ENCODE measurements at regions not wholly inside any gene's neighbourhood (a gene's known extent, or its start where the extent isn't known, plus 50 kb on each side); places are given as distances from the start of the nearest gene placed in this dataset.

- no peak for TF ChIP-seq CTCF (conservative IDR thresholded peaks at IDR 0.05)
- H3K4me3 Mint-ChIP-seq, result no peak overlapping the region
- peaks cover 3% of the 10 kb centered on the region for H3K36me3 Mint-ChIP-seq (ENCODE audit: low read depth)
- H3K9me3 Mint-ChIP-seq, result no peaks in the 10 kb centered on the region
- no peaks in the 10 kb centered on the region for H3K4me1 Mint-ChIP-seq
- no peak for DNase-seq (ENCODE audit: low read depth, low spot score)
- H3K27ac Mint-ChIP-seq (ENCODE audit: unreplicated experiment), result no peak overlapping the region
- peaks cover 2% of the 10 kb centered on the region for H3K27me3 Mint-ChIP-seq (ENCODE audit: low read depth)
Measured at GRCh38 chr22:47371263-47372090, 609.0 kb downstream of the TBC1D22A start.

GRCh38 chr22:47370448-47371262 lies 608.2 kb downstream of the TBC1D22A start:
- peaks cover 4% of the 10 kb centered on the region for H3K27me3 Mint-ChIP-seq (ENCODE audit: low read depth)
- DNase-seq (ENCODE audit: low read depth, low spot score), result no peak
- no peak overlapping the region for H3K27ac Mint-ChIP-seq (ENCODE audit: unreplicated experiment)
- TF ChIP-seq CTCF (conservative IDR thresholded peaks at IDR 0.05), result no peak
- no peaks in the 10 kb centered on the region for H3K4me1 Mint-ChIP-seq
- H3K36me3 Mint-ChIP-seq (ENCODE audit: low read depth), result peaks cover 3% of the 10 kb centered on the region
- no peak overlapping the region for H3K4me3 Mint-ChIP-seq
- no peaks in the 10 kb centered on the region for H3K9me3 Mint-ChIP-seq

- TF ChIP-seq CTCF (conservative IDR thresholded peaks at IDR 0.05), result no peak
- H3K36me3 Mint-ChIP-seq (ENCODE audit: low read depth), result peaks cover 3% of the 10 kb centered on the region
- H3K4me3 Mint-ChIP-seq, result no peak overlapping the region
- peaks cover 4% of the 10 kb centered on the region for H3K27me3 Mint-ChIP-seq (ENCODE audit: low read depth)
- no peak overlapping the region for H3K27ac Mint-ChIP-seq (ENCODE audit: unreplicated experiment)
- H3K4me1 Mint-ChIP-seq, result no peaks in the 10 kb centered on the region
- no peaks in the 10 kb centered on the region for H3K9me3 Mint-ChIP-seq
- no peak for DNase-seq (ENCODE audit: low read depth, low spot score)
Measured at GRCh38 chr22:47369431-47370015, 607.1 kb downstream of the TBC1D22A start.

- Mint-ChIP-seq H3K9me3 (peaks cover 4% of the 10 kb centered on the region), H3K36me3 (ENCODE audit: low read depth) (peaks cover 3% of the 10 kb centered on the region), H3K4me1 (no peaks in the 10 kb centered on the region), H3K27ac (ENCODE audit: unreplicated experiment) (no peak overlapping the region), H3K4me3 (no peak overlapping the region), H3K27me3 (ENCODE audit: low read depth) (peaks cover 7% of the 10 kb centered on the region)
- no peak for TF ChIP-seq CTCF (conservative IDR thresholded peaks at IDR 0.05)
- DNase-seq (ENCODE audit: low read depth, low spot score), result no peak
Measured at GRCh38 chr22:47369020-47369419, 606.6 kb downstream of the TBC1D22A start.

GRCh38 chr22:47367993-47368945 lies 605.8 kb downstream of the TBC1D22A start:
- Mint-ChIP-seq H3K4me1 (no peaks in the 10 kb centered on the region), H3K27ac (ENCODE audit: unreplicated experiment) (no peak overlapping the region), H3K27me3 (ENCODE audit: low read depth) (peaks cover 7% of the 10 kb centered on the region), H3K9me3 (peaks cover 5% of the 10 kb centered on the region), H3K36me3 (ENCODE audit: low read depth) (peaks cover 3% of the 10 kb centered on the region), H3K4me3 (no peak overlapping the region)
- TF ChIP-seq CTCF (conservative IDR thresholded peaks at IDR 0.05), result no peak
- no peak for DNase-seq (ENCODE audit: low read depth, low spot score)

All from neural crest cell (in vitro differentiated cells).